ENCODE measurements at regions not wholly inside any gene's neighbourhood (a gene's known extent, or its start where the extent isn't known, plus 50 kb on each side); places are given as distances from the start of the nearest gene placed in this dataset.

- no peaks in the 10 kb centered on the region for H3K9me3 ChIP-seq (ENCODE audit: low read length)
- no peak overlapping the region for H3K4me3 ChIP-seq (ENCODE audit: low read length)
- intact Hi-C loops (cut with micrococcal nuclease), result no loop called here
- no peak overlapping the region for H3K4me2 ChIP-seq (ENCODE audit: low read length)
- H3K9ac ChIP-seq (ENCODE audit: low read length), result no peak overlapping the region
- POLR2A ChIA-PET (ENCODE audit: unreplicated experiment), result no interaction called here
- no peaks in the 10 kb centered on the region; the same call in 1 of the 2 replicates for H3K9me2 ChIP-seq (replicated peaks; ENCODE audit: low read length)
- TF ChIP-seq EZH2 (IDR thresholded peaks at IDR 0.05; ENCODE audit: low read length, unreplicated experiment), result no peak
- no peak for TF ChIP-seq EZH2phosphoT487 (IDR thresholded peaks at IDR 0.05; ENCODE audit: borderline replicate concordance, low read length)
- TF ChIP-seq CTCF (conservative IDR thresholded peaks at IDR 0.05; ENCODE audit: low read depth, low read length), result no peak
- H3K27ac ChIP-seq (ENCODE audit: low read length), result no peak overlapping the region
- 0 out of 2 replicates have a peak, but pooled peaks cover 3% of the 10 kb centered on the region for H3K27me3 ChIP-seq (ENCODE audit: low read length)
- H2AFZ ChIP-seq (ENCODE audit: low read length), result no peak overlapping the region
- CTCF ChIA-PET, result no interaction called here
- no peaks in the 10 kb centered on the region for H3K36me3 ChIP-seq (ENCODE audit: low read depth, low read length)
- no peaks in the 10 kb centered on the region for H3F3A ChIP-seq (ENCODE audit: low read length, unreplicated experiment)
- ATAC-seq, result no peak
- DNase-seq, result no peak
- no peaks in the 10 kb centered on the region for H3K4me1 ChIP-seq (ENCODE audit: insufficient read depth, low read length)
- BruUV-seq (replicated peaks), result no TSS peak
- no peaks in the 10 kb centered on the region for H4K20me1 ChIP-seq (ENCODE audit: low read length)
- no peaks in the 10 kb centered on the region for H3K79me2 ChIP-seq (ENCODE audit: low read length)
Measured at GRCh38 chr15:47296881-47297280, 420.4 kb upstream of the SEMA6D start.

GRCh38 chr15:47299846-47300434, 417.4 kb upstream of the SEMA6D start:
- Histone ChIP-seq H3K4me1 (ENCODE audit: insufficient read depth, low read length) (no peaks in the 10 kb centered on the region), H3K27me3 (ENCODE audit: low read length) (no peaks in the 10 kb centered on the region), H3K36me3 (ENCODE audit: low read depth, low read length) (no peaks in the 10 kb centered on the region), H4K20me1 (ENCODE audit: low read length) (no peaks in the 10 kb centered on the region), H3K4me2 (ENCODE audit: low read length) (no peak overlapping the region), H3K9me2 (replicated peaks; ENCODE audit: low read length) (no peaks in the 10 kb centered on the region; the same call in 1 of the 2 replicates), H3K79me2 (ENCODE audit: low read length) (no peaks in the 10 kb centered on the region), H3K27ac (ENCODE audit: low read length) (no peak overlapping the region), H2AFZ (ENCODE audit: low read length) (no peak overlapping the region), H3K9me3 (ENCODE audit: low read length) (no peaks in the 10 kb centered on the region), H3K4me3 (ENCODE audit: low read length) (no peak overlapping the region), H3K9ac (ENCODE audit: low read length) (no peak overlapping the region), H3F3A (ENCODE audit: low read length, unreplicated experiment) (no peaks in the 10 kb centered on the region)
- no peak for ATAC-seq
- no peak for TF ChIP-seq EZH2phosphoT487 (IDR thresholded peaks at IDR 0.05; ENCODE audit: borderline replicate concordance, low read length)
- no peak for TF ChIP-seq EZH2 (IDR thresholded peaks at IDR 0.05; ENCODE audit: low read length, unreplicated experiment)
- CTCF ChIA-PET, result no interaction called here
- DNase-seq, result no peak
- POLR2A ChIA-PET (ENCODE audit: unreplicated experiment), result no interaction called here
- no TSS peak for BruUV-seq (replicated peaks)
- intact Hi-C loops (cut with micrococcal nuclease), result no loop called here

- CTCF ChIA-PET, result no interaction called here
- ATAC-seq, result no peak
Measured at GRCh38 chr15:47300596-47300995, 416.7 kb upstream of the SEMA6D start.

More at GRCh38 chr15:47300596-47300995, 416.7 kb upstream of the SEMA6D start:
- H3F3A ChIP-seq (ENCODE audit: low read length, unreplicated experiment), result no peaks in the 10 kb centered on the region
- H3K27ac ChIP-seq (ENCODE audit: low read length), result no peak overlapping the region
- TF ChIP-seq CTCF (conservative IDR thresholded peaks at IDR 0.05; ENCODE audit: low read depth, low read length), result no peak
- no peak for TF ChIP-seq EZH2phosphoT487 (IDR thresholded peaks at IDR 0.05; ENCODE audit: borderline replicate concordance, low read length)
- no peak for TF ChIP-seq EZH2 (IDR thresholded peaks at IDR 0.05; ENCODE audit: low read length, unreplicated experiment)
- no peaks in the 10 kb centered on the region for H3K4me1 ChIP-seq (ENCODE audit: insufficient read depth, low read length)
- no peak for DNase-seq
- POLR2A ChIA-PET (ENCODE audit: unreplicated experiment), result no interaction called here
- H3K9me2 ChIP-seq (replicated peaks; ENCODE audit: low read length), result no peaks in the 10 kb centered on the region; the same call in 1 of the 2 replicates
- H3K36me3 ChIP-seq (ENCODE audit: low read depth, low read length), result no peaks in the 10 kb centered on the region
- no peaks in the 10 kb centered on the region for H3K27me3 ChIP-seq (ENCODE audit: low read length)
- H3K9me3 ChIP-seq (ENCODE audit: low read length), result no peaks in the 10 kb centered on the region
- BruUV-seq (replicated peaks), result no TSS peak
- H3K79me2 ChIP-seq (ENCODE audit: low read length), result no peaks in the 10 kb centered on the region
- no peak overlapping the region for H2AFZ ChIP-seq (ENCODE audit: low read length)
- intact Hi-C loops (cut with micrococcal nuclease), result no loop called here
- H4K20me1 ChIP-seq (ENCODE audit: low read length), result no peaks in the 10 kb centered on the region
- H3K9ac ChIP-seq (ENCODE audit: low read length), result no peak overlapping the region
- no peak overlapping the region for H3K4me2 ChIP-seq (ENCODE audit: low read length)
- no peak overlapping the region for H3K4me3 ChIP-seq (ENCODE audit: low read length)

Measured in PC-3 (cell line).